ENCODE measurements at regions not wholly inside any gene's neighbourhood (a gene's known extent, or its start where the extent isn't known, plus 50 kb on each side); places are given as distances from the start of the nearest gene placed in this dataset.

DNA sequence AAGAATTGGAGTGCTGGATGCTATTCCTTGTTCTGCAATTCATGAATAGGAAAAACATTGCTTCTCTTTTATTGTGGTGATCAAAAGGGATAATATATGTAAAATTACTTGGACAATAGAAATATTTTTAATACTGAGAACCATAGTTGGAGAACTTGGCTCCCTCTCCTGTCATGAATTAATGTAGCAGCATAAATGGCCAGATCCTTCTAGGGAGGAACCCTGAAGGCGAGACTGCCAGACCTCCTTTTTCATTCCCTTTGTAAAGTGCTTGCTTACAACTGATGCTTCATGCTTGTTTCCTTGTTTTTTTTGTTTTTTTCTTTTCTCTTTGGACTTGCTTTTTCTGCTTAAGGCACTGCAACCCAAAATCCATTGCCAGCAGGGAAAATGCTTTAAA is 233.6 kb downstream of the SH2D4B start:
- CTCF ChIA-PET: no interaction called here
- no peaks in the 10 kb centered on the region for H3K79me2 ChIP-seq (ENCODE audit: insufficient read depth)
- 8% methylated on average over 1 of the region's 1 CpG for WGBS (ENCODE audit: low lambda C conversion rate)
- no peak for DNase-seq
- H2AFZ ChIP-seq (ENCODE audit: low read depth): no peak overlapping the region
- no peak overlapping the region for H3K9ac ChIP-seq
- no peaks in the 10 kb centered on the region for H3F3A ChIP-seq (replicated peaks; ENCODE audit: insufficient read depth)
- no peaks in the 10 kb centered on the region for H3K9me2 ChIP-seq
- no peak overlapping the region for H3K4me3 ChIP-seq (ENCODE audit: low read depth in 2 of 2, low read length in 1 of 2)
- H3K9me3 ChIP-seq: no peaks in the 10 kb centered on the region; the same call in 1 of the 2 replicates
- H4K20me1 ChIP-seq (ENCODE audit: insufficient read depth): no peaks in the 10 kb centered on the region
- no peaks in the 10 kb centered on the region for H3K4me1 ChIP-seq (ENCODE audit: control insufficient read depth in 1 of 2, insufficient read depth in 2 of 2, low read depth in 1 of 2, low read length in 1 of 2)
- POLR2A ChIA-PET: no interaction called here
- no peak overlapping the region for H3K4me2 ChIP-seq
- no peaks in the 10 kb centered on the region for H3K36me3 ChIP-seq (replicated peaks in 1 of 2; ENCODE audit: control insufficient read depth in 1 of 2, insufficient read depth in 2 of 2, low read length in 1 of 2)
- TF ChIP-seq MXI1 (IDR thresholded peaks at IDR 0.05; ENCODE audit: low read depth, low read length): no peak
- TF ChIP-seq, protein P1, sequence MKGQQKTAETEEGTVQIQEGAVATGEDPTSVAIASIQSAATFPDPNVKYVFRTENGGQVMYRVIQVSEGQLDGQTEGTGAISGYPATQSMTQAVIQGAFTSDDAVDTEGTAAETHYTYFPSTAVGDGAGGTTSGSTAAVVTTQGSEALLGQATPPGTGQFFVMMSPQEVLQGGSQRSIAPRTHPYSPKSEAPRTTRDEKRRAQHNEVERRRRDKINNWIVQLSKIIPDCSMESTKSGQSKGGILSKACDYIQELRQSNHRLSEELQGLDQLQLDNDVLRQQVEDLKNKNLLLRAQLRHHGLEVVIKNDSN (IDR thresholded peaks at IDR 0.05; ENCODE audit: borderline replicate concordance, low read depth): no peak
- TF ChIP-seq, protein P2, sequence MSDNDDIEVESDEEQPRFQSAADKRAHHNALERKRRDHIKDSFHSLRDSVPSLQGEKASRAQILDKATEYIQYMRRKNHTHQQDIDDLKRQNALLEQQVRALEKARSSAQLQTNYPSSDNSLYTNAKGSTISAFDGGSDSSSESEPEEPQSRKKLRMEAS (IDR thresholded peaks at IDR 0.05; ENCODE audit: low read depth): no peak
- no peak for TF ChIP-seq ELF1 (IDR thresholded peaks at IDR 0.05)
- TF ChIP-seq, protein P3, sequence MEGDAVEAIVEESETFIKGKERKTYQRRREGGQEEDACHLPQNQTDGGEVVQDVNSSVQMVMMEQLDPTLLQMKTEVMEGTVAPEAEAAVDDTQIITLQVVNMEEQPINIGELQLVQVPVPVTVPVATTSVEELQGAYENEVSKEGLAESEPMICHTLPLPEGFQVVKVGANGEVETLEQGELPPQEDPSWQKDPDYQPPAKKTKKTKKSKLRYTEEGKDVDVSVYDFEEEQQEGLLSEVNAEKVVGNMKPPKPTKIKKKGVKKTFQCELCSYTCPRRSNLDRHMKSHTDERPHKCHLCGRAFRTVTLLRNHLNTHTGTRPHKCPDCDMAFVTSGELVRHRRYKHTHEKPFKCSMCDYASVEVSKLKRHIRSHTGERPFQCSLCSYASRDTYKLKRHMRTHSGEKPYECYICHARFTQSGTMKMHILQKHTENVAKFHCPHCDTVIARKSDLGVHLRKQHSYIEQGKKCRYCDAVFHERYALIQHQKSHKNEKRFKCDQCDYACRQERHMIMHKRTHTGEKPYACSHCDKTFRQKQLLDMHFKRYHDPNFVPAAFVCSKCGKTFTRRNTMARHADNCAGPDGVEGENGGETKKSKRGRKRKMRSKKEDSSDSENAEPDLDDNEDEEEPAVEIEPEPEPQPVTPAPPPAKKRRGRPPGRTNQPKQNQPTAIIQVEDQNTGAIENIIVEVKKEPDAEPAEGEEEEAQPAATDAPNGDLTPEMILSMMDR (IDR thresholded peaks at IDR 0.05): no peak
- TF ChIP-seq, protein P4, sequence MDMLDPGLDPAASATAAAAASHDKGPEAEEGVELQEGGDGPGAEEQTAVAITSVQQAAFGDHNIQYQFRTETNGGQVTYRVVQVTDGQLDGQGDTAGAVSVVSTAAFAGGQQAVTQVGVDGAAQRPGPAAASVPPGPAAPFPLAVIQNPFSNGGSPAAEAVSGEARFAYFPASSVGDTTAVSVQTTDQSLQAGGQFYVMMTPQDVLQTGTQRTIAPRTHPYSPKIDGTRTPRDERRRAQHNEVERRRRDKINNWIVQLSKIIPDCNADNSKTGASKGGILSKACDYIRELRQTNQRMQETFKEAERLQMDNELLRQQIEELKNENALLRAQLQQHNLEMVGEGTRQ (IDR thresholded peaks at IDR 0.05; ENCODE audit: borderline replicate concordance, low read depth, low read length): no peak
- no peak for TF ChIP-seq EZH2phosphoT487 (IDR thresholded peaks at IDR 0.05; ENCODE audit: borderline replicate concordance, low read depth)
- no peak for TF ChIP-seq NFIC (IDR thresholded peaks at IDR 0.05; ENCODE audit: borderline replicate concordance)
- TF ChIP-seq SIN3A (IDR thresholded peaks at IDR 0.05; ENCODE audit: borderline replicate concordance, low read depth, low read length): no peak
- TF ChIP-seq, protein P5, sequence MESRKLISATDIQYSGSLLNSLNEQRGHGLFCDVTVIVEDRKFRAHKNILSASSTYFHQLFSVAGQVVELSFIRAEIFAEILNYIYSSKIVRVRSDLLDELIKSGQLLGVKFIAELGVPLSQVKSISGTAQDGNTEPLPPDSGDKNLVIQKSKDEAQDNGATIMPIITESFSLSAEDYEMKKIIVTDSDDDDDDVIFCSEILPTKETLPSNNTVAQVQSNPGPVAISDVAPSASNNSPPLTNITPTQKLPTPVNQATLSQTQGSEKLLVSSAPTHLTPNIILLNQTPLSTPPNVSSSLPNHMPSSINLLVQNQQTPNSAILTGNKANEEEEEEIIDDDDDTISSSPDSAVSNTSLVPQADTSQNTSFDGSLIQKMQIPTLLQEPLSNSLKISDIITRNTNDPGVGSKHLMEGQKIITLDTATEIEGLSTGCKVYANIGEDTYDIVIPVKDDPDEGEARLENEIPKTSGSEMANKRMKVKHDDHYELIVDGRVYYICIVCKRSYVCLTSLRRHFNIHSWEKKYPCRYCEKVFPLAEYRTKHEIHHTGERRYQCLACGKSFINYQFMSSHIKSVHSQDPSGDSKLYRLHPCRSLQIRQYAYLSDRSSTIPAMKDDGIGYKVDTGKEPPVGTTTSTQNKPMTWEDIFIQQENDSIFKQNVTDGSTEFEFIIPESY (IDR thresholded peaks at IDR 0.05; ENCODE audit: borderline replicate concordance, low read depth): no peak
- no peak for TF ChIP-seq YY1 (IDR thresholded peaks at IDR 0.05; ENCODE audit: low read depth)
- no peak for TF ChIP-seq RXRA (IDR thresholded peaks at IDR 0.05; ENCODE audit: borderline replicate concordance, low read depth)
- TF ChIP-seq RAD21 (IDR thresholded peaks at IDR 0.05; ENCODE audit: low read length): no peak
- H3K27ac ChIP-seq (ENCODE audit: low read depth in 2 of 2, low read length in 1 of 2): no peak overlapping the region
- H3K27me3 ChIP-seq (ENCODE audit: insufficient read depth): no peaks in the 10 kb centered on the region
